ENCODE measurements at regions not wholly inside any gene's neighbourhood (a gene's known extent, or its start where the extent isn't known, plus 50 kb on each side); places are given as distances from the start of the nearest gene placed in this dataset.
"Not testable (repeated sequence)": the region's sequence is repeated elsewhere in the genome, so short reads cannot be mapped to it uniquely, and the experiment has no call there.

- no peak for DNase-seq
These were observed 259.3 kb upstream of the SLC30A5 start for GRCh38 chr5:68834491-68834981.

- DNase-seq = no peak
These were observed 255.6 kb upstream of the SLC30A5 start for GRCh38 chr5:68838157-68838718.

GRCh38 chr5:68839019-68839552 lies 254.7 kb upstream of the SLC30A5 start:
- DNase-seq = no peak

- DNase-seq = no peak
These were observed 250.0 kb upstream of the SLC30A5 start for GRCh38 chr5:68843624-68844364.

GRCh38 chr5:68845131-68845530 lies 248.7 kb upstream of the SLC30A5 start:
- no peak for DNase-seq

- no peak for DNase-seq
These were observed 247.0 kb upstream of the SLC30A5 start for GRCh38 chr5:68846828-68847227.

GRCh38 chr5:68848091-68848490 lies 245.7 kb upstream of the SLC30A5 start:
- DNase-seq = no peak

- DNase-seq = no peak
These were observed 244.7 kb upstream of the SLC30A5 start for GRCh38 chr5:68849103-68849502.

- DNase-seq = no peak
These were observed 243.9 kb upstream of the SLC30A5 start for GRCh38 chr5:68849906-68850305.

GRCh38 chr5:68861099-68861498 lies 232.7 kb upstream of the SLC30A5 start:
- DNase-seq = no peak

GRCh38 chr5:68862560-68862959 lies 231.3 kb upstream of the SLC30A5 start:
- no peak for DNase-seq

GRCh38 chr5:68865192-68865591 lies 228.6 kb upstream of the SLC30A5 start:
- not testable (repeated sequence) for DNase-seq

GRCh38 chr5:68872088-68872839 lies 221.6 kb upstream of the SLC30A5 start:
- DNase-seq = no peak

- no peak for DNase-seq
These were observed 220.6 kb upstream of the SLC30A5 start for GRCh38 chr5:68873198-68873597.

GRCh38 chr5:68875351-68875750 lies 218.5 kb upstream of the SLC30A5 start:
- DNase-seq = peak; percentile 12 to 38

GRCh38 chr5:68883436-68883835 lies 210.4 kb upstream of the SLC30A5 start:
- no peak for DNase-seq

- no peak for DNase-seq
These were observed 209.6 kb upstream of the SLC30A5 start for GRCh38 chr5:68884144-68884754.

- no peak for DNase-seq
These were observed 208.9 kb upstream of the SLC30A5 start for GRCh38 chr5:68884883-68885282.

GRCh38 chr5:68886814-68887213 lies 207.0 kb upstream of the SLC30A5 start:
- no peak for DNase-seq

- DNase-seq = no peak
These were observed 202.1 kb upstream of the SLC30A5 start for GRCh38 chr5:68891718-68892117.

- DNase-seq = no peak
These were observed 199.1 kb upstream of the SLC30A5 start for GRCh38 chr5:68894673-68895072.

GRCh38 chr5:68898951-68899471 lies 194.8 kb upstream of the SLC30A5 start:
- DNase-seq = no peak

Data from activated CD4-positive, alpha-beta T cell treated with anti-CD3 and anti-CD28 coated beads, Interleukin-2, amount 50 U/mL, for 4 hours (primary cell).